ENCODE measurements at regions not wholly inside any gene's neighbourhood (a gene's known extent, or its start where the extent isn't known, plus 50 kb on each side); places are given as distances from the start of the nearest gene placed in this dataset.
"Not testable (repeated sequence)": the region's sequence is repeated elsewhere in the genome, so short reads cannot be mapped to it uniquely, and the experiment has no call there.

DNA sequence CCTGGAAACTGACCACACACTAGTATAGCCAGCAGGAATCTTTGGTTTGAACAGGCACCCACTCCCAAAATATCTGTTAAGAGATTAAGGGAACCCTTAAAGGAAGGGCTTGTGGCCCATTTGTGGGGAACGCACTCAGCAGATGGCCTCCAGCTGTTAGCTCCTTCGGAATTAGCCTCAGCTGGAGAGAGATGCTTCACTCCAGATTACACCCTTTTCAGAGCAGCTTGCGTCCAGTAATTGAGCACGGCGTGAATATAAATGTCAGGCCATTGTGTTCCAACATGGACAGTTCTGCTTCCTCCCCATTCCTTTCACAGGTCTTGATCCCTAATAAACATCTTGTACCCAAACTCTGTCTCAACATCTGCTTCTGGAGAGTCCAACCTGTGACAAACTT is 397.8 kb downstream of the SEC23A start:
- DNase-seq (ENCODE audit: low spot score): no peak

DNA sequence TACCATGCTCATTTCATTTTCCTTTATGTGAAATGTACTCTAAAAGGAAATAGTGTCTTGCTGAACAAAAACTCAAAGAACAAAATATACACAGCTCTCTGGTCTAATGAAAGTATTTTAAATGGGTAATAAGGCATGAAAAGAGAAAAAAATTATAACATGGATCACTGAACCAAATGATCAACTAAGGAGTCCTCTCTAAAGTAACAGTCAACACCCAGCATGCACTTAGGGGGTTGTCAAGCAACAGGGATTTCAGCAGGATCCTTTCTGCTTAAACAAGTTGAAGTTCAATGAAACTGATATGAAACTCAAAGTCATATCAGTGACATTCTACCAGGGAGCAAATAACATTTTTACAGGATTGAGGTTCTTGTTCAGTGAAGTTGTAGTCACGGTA is 398.8 kb downstream of the SEC23A start:
- no peak for DNase-seq (ENCODE audit: low spot score)

DNA sequence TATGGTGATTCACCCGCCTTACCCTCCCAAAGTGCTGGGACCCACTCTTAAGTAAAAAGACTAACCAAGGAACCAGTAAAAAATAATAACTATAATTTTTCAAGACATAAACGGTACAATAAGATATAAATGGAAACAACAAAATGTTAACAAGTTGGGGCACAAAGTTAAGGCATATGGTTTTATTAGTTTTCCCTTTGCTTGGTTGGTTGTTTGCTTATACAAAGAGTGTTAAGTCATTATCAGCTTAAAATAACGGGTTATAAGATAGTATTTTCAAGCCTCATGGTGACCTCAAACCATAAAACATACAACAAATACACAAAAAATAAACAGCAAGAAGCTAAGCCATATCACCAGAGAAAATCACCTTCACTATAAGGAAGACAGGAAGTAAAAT is 406.1 kb downstream of the SEC23A start:
- no peak for DNase-seq (ENCODE audit: low spot score)

DNA sequence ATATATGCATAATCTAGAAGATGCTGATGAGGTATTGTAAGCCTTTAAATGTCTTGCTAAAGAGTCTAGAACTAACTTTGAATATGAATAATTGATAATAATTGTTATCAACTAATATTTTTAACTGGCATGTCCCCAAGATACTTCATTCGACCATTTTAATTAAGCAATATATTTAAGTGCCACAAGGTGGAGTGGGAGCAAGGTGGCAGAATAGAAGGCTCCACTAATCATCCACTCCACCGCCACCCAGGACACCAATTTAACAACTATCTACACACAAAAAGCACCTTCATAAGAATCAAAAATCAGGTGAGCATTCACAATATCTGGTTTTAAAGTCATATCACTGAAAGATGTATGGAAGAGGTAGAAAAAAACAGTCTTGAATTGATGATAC is 409.6 kb downstream of the SEC23A start:
- no peak for DNase-seq (ENCODE audit: low spot score)

DNA sequence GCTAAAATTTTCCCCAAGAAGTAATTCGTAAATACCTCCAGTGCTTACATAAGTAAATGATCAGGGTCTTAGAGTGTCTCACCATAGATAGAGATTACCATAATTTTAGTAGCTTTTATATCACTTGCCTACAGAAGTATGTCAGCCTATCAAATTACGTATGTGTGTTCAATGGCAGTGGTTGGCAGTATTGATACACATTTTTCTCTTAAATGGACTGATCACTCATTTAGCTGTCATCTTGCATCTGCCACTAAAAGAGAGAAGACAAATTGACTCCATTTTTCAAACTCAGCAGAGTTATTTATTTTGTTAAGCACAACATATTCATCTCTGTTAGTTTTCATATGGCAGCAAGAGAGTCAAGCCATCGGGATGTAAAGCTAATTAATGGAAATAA is 413.1 kb upstream of the CLEC14A start:
- DNase-seq (ENCODE audit: low spot score): no peak

DNA sequence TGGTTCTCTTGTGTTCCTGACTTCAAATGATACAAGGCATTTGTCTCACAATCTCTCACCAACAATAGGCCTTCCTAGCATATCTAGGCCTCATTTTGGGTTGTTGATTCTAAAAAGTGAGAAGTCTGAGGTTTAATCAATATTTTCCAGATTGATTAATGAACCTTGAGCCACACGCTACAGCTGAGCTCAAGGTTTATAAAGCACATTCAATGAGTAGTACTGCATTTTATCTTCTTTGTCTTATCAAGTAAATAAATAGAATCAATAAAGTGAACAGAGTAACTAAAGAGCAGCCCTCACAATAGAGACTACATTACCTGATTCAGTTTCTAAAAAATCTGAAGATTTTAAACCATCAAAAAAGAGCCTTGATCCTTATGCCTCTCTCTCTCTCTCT is 407.5 kb upstream of the CLEC14A start:
- no peak for DNase-seq (ENCODE audit: low spot score)

DNA sequence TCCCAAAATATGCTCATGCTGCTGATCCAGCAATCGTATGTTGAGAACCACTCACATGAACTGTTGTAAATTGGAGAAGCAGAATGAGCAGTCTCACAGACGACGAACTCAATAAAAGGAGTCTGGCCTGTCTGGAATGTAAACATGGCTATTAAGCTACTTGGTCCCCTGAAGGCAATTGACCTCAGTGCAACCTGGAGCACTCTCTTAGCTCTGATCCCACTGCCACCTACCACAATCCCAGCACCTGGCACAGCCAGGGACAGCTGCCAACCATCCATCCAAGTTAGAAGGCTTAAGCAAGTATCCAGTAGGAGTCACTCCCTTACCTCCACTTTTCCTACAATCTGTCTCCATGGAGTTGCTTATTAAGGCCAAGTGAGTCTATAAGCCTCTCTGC is 406.9 kb upstream of the CLEC14A start:
- no peak for DNase-seq (ENCODE audit: low spot score)

DNA sequence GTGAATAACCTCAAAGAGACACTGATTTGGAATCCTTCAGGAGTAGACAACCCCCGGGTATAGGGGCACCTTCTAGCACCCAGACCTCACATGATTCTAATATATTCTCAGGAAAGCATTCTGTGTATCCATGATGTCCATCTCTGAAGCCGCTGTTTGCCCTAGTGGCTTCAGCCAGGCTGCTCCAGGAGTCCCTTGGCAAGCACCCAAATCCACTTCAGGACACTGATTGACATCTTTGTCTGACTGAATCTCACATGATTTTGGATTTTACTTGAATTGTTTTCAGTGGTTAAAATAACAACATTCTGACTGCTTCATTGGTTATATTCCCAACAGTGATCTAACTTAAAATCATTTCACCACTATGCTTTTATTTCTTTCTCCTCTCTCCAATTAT is 390.5 kb upstream of the CLEC14A start:
- peak; percentile 48 for DNase-seq (ENCODE audit: low spot score)

DNA sequence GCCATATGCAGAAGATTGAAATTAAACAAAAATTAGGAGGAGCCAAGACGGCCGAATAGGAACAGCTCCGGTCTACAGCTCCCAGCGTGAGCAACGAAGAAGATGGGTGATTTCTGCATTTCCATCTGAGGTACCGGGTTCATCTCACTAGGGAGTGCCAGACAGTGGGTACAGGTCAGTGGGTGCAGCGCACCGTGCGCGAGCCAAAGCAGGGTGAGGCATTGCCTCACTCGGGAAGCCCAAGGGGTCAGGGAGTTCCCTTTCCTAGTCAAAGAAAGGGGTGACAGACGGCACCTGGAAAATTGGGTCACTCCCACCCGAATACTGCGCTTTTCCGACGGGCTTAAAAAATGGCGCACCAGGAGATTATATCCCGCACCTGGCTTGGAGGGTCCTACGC is 379.0 kb upstream of the CLEC14A start:
- not testable (repeated sequence) for DNase-seq (ENCODE audit: low spot score)

DNA sequence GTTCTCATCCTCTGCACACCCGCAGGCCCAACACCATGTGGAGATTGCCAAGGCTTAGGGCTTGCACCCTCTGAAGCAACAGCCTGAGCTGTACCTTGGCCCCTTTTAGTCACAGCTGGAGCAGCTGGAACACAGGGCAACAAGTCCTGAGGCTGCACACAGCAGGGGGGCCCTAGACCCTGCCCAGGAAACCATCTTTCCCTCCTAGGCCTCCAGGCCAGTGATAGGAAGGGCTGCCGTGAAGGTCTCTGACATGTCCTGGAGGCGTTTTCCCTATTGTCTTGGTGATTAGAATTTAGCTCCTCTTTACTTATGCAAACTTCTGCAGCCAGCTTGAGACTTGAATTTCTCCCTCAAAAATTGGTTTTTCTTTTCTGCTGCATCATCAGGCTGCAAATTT is 373.5 kb upstream of the CLEC14A start:
- no peak for DNase-seq (ENCODE audit: low spot score)

DNA sequence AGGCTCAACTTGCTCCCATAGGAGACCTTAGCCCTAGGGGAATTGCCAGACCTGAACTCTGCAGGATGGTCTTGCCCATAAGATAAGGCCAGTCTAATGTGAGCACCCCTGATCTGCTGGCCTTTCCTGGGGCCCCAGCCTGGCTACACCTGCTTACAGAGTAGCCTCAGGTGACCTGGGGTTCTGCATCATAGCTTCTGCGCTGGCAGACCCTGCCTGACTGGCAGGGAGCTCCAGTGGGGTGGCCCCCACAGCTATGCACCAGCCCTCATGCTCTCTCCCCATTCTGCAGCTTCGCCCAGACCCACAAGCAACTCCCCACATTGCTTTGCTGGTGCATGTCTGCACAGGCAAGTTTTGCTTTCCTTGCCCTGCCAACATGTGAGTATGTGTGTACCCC is 371.3 kb upstream of the CLEC14A start:
- DNase-seq (ENCODE audit: low spot score): no peak

DNA sequence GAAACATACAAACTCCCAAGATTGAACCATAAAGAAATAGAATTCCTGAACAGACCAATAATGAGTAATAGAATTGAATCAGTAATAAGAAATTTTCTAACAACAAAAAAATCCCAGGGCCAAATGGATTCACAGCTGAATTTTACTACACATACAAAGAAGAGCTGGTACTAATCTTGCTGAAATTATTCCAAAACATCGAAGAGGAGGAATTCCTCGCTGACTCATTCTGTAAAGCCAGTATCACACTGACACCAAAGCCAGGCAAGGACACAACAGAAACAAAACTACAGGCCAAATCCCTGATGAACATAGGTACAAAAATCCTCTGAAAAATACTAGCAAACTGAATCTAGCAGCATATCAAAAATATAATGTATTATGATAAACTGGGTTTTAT is 367.8 kb upstream of the CLEC14A start:
- no peak for DNase-seq (ENCODE audit: low spot score)

DNA sequence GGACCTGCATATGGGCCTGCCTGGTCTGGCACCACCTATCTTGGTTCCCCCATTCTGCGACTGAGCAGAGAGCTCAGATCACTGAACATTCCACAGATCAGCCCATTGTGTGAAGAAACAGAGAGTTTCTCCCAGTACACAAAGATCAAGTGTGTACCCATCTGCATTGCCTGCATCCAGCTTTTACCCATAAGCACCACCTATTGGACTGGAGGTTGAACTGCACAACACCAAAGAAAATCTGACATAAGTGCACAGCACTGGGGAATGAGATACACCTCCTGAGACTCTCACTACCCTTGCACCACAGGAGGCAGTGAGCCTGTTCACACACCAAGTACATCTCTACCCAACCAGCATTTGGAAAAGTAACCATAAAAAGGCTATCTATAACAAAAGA is 362.6 kb upstream of the CLEC14A start:
- DNase-seq (ENCODE audit: low spot score): no peak

DNA sequence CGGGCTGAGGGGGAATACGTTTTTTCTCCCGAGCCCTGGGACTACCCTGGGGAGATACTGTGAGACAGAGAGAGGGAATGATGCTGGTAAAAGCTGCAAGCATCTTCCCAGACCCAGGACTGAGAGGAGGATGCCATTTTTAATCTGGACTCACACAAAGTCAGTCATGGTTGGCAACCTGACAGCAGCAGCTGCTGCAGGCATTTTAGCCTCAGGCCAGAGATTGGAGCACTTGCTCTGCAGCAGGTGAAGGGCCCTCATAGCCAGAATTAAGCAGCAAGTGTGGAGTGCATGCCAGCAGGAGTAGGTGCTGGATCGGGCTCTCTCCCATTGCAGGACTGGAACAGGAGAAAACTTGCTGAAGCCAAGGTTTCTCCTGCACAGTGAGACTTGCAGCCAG is 361.1 kb upstream of the CLEC14A start:
- peak; percentile 50 for DNase-seq (ENCODE audit: low spot score)

DNA sequence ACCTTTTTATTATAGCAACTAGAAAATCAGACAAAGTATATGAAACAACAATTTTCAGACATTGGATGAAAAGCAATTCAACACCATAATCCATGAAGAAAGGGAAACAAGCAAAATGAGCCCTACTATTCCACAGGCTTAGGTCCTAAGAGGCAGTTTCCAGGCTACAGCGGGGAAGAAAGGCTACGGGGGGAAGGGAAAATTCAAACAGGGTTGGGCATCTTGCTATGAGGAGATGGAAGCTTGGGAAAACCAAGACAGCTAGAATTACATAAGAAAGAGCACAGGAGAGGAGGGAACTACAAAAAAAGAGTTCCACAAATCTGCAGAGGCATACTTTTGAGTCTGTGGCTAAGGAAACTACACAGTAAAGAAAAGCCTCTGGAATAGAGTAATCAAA is 356.0 kb upstream of the CLEC14A start:
- no peak for DNase-seq (ENCODE audit: low spot score)

DNA sequence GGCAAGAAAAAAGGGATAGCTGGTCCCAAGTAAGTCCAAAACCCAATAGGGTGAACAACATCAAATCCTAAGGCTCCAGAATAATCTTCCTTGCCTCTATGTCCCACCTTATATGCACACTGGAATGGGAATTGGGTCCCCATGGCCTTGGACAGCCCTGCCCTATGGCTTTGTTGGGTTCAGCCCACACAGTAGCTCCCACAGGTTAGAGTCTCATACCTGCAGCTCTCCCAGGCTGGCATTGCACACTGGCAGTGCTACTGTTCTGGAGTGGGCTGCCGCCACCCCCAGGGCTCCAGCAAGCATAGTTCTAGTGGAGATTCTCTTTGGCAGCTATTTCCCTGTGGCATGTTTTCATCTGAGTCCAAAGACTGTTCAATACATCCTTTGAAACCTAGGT is 352.4 kb upstream of the CLEC14A start:
- DNase-seq (ENCODE audit: low spot score): no peak

DNA sequence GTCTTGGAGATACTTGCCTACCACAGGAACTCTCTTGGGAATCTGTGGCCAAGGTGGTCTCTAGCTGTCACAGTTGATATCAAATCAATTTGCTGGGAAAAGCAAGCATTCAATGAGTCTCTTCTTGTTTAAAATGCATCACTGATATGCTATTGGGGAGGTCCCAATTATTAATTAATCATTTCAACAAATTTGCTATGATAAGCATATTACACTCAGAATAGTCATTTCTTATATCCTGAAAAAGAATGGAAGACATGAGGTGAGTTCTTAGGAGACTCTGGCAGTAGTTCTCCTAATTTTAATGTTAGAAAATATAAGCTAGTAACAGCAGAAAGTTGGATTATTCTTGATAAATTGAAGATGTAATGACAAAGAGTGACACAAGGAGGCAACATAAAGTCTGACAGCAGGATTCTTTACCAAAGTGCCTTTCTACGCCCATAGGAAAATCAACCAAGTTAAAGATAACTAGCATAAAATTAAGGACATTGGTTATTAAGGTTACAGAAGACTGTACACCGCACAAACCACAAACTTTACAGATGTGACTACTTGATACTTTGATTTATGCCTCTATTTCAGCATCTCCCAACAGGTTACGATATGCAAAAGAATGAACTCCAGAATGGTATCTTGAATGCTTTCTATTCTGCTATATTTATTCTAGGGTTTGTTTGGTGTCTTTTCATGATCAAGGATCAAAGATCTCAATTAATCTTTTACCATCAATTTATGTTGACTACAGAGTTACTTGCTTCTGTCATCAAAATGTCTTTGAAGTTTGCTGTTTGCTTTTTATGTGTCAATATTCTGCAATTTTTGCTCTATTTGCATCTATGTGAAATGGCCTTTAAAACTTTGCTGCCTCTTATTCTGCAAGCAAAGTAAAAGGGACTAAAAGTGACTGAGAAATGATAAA is 349.6 kb upstream of the CLEC14A start:
- no peak for DNase-seq (ENCODE audit: low spot score)

DNA sequence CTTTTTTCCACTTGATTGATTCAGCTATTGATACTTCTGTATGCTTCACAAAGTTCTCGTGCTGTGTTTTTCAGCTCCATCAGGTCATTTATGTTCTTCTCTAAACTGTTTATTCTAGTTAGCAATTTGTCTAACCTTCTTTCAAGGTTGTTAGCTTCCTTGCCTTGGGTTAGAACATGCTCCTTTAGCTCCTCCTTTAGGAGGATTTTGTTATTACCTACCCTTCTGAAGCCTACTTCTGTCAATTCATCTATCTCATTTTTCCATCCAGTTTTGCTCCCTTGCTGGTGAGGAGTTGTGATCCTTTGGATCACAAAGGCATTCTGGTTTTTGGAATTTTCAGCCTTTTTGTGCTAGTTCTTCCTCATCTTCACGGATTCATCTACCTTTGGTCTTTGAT is 344.7 kb upstream of the CLEC14A start:
- not testable (repeated sequence) for DNase-seq (ENCODE audit: low spot score)

DNA sequence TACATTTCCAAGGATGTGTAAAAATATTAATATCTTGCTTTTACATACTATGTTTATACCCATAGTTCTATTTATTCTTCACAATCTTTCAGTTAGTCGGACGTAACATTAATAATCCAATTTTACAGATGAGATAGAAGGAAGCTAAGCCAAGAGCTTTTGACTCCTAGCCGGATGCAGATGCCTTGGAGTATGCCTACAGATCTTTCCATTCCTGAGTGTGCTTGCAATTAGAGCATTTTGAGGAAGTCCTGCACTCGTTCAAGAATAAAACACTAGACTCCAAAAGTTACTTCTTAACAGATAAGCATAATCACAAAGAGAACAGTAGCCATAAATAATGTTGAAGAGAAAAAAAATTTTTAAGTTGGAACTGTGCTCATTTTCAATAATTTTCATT is 337.6 kb upstream of the CLEC14A start:
- DNase-seq (ENCODE audit: low spot score): no peak

DNA sequence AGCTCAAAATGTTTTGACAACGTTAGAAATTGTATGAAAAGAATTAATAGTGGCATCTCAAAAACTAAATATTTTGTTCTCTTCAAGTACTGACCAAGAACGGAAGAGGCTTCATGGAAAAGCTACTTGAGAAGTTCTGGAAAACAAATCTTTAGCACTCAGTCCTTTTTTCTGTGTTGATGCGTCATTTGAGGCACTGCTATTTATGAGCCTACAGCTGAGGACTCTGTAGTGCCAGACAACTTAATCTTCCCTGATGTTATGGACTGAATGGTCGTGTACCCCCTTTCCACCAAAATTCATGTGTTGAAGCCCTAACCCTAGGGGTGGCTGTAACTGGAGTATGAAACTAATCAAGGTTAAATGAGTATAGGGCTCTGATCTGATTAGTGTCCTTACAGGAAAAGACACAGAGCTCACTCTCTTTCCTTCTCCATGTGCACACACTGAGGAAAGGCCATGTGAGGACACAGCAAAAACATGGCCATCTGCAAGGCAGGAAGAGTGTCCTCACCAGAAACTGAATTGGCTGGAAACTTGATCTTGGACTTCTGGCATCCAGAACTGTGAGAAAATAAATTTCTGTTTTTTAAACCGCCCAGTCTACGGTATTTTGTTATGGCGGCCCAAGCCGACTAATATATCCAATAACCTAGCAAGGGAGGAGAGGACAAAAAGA is 337.0 kb upstream of the CLEC14A start:
- DNase-seq (ENCODE audit: low spot score): no peak

DNA sequence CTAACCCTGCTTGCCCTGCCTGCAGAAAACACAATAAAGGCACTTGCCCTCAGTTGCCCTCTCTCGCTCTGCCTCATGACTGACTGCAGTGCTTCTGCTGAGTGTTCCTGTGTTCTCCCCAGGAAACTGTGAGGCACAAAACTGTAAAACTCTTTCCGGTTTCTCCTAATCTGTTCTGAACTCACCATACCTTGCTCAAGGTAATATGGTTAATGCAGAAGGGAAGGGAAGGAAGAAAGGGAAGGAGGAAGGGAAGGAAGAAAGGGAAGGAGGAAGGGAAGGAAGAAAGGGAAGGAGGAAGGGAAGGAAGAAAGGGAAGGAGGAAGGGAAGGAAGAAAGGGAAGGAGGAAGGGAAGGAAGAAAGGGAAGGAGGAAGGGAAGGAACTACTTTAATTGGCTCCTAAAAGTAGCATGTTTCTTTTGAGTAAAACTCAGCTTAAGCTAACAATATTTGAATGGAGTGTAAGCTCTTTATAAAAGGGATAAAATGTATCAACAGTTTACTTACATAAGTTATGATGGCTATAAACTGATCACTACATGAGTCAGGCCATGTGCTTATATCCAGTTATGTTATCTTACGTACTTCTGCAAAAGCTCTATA is 334.0 kb upstream of the CLEC14A start:
- no peak for DNase-seq (ENCODE audit: low spot score)

DNA sequence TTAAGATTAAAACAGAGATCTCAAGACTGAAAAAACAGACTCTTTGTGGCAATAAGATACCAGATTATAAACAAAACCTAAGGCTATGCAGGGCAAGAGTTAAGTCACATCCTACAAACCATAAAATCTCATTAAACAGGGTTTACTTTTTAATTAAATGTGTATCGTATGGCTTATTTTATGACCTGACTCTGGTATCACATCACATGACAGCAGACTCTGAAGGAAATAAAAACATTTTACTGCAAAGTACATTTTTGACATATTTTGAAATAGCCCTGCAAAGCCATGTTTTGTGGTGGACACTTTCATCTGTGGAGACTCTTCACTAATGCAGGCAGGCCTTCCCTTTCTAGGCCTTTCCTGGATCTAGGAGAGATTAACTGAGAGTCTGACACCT is 327.6 kb upstream of the CLEC14A start:
- DNase-seq (ENCODE audit: low spot score): no peak

DNA sequence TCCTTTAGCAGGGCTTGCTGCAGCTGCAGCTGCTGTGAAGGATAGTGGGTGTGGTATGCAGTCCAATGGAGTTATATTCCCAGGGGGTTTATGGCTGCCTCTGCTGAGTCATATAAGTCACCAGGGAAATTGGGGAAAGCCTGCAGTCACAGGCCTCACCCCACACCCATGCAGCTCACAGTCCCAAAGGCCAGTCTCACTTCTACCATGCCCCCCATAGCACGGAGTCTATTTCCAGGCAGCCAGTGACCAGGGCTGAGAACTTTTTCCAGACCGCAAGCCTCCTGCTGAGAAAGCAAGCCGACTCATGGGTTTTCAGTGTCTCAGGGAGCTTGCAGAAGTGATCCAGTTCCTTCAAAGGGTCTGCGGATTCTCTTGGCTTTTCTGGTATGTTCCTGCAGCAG is 322.4 kb upstream of the CLEC14A start:
- no peak for DNase-seq (ENCODE audit: low spot score)

All from globus pallidus (tissue), 1 donor.